Natural killer cell (primary cell): ENCODE measurements at regions not wholly inside any gene's neighbourhood (a gene's known extent, or its start where the extent isn't known, plus 50 kb on each side); places are given as distances from the start of the nearest gene placed in this dataset.

ENCODE experiments used
- ATAC-seq, 3 donors: fragments of 150-1000 bp in 2 of 3; fragments of 200-7000 bp in 1 of 3; cut with Tn5 transposase; 1 replicate in 1 of 3; 2 replicates in 2 of 3; pipeline ENCODE4 v1.10.0; 2021; ENCODE audit warnings: mild to moderate bottlenecking in 2 of 3, moderate library complexity in 2 of 3
- DNase-seq, 2 donors: peaks; one replicate each; pipeline versions ENCODE4 v3.0.0 to v3.0.0-alpha.2; 2013 to 2021; ENCODE audit warnings: mixed read lengths in 1 of 2
- H3K27ac ChIP-seq: one replicate; pipeline ENCODE4 v1.5.1; 2013; ENCODE audit warnings: mild to moderate bottlenecking, low read length
- H3K27me3 ChIP-seq: one replicate; pipeline ENCODE4 v1.6.1; 2013; ENCODE audit warnings: low read length; ENCODE audit not compliant: control insufficient read depth, insufficient read depth
- H3K36me3 ChIP-seq: one replicate; pipeline ENCODE4 v1.6.1; 2013; ENCODE audit warnings: low read length; ENCODE audit not compliant: control insufficient read depth, insufficient read depth
- H3K4me1 ChIP-seq: one replicate; pipeline ENCODE4 v1.6.1; 2013; ENCODE audit warnings: low read length; ENCODE audit not compliant: control insufficient read depth, insufficient read depth
- H3K4me3 ChIP-seq: one replicate; pipeline ENCODE4 v1.5.1; 2013; ENCODE audit warnings: low read length
- H3K9me3 ChIP-seq: one replicate; pipeline ENCODE4 v1.6.1; 2013; ENCODE audit warnings: low read length; ENCODE audit not compliant: control insufficient read depth, insufficient read depth
- H3K27ac Mint-ChIP-seq, 2 donors: one replicate each; pipeline ENCODE4 v1.8.0; 2022; ENCODE audit warnings: mild to moderate bottlenecking in 2 of 2, mixed read lengths in 2 of 2, moderate library complexity in 1 of 2
- H3K27me3 Mint-ChIP-seq, 2 donors: one replicate each; pipeline ENCODE4 v1.8.0; 2022; ENCODE audit warnings: low read depth in 2 of 2, mixed read lengths in 2 of 2
- H3K36me3 Mint-ChIP-seq: one replicate; pipeline ENCODE4 v1.8.0; 2022; ENCODE audit warnings: mixed read lengths
- H3K4me1 Mint-ChIP-seq, 2 donors: one replicate each; pipeline ENCODE4 v1.8.0; 2022; ENCODE audit warnings: mixed read lengths in 2 of 2
- H3K4me3 Mint-ChIP-seq: one replicate; pipeline ENCODE4 v1.8.0; 2022; ENCODE audit warnings: mild to moderate bottlenecking, moderate library complexity, mixed read lengths
- H3K9me3 Mint-ChIP-seq, 2 donors: one replicate each; pipeline ENCODE4 v1.8.0; 2022; ENCODE audit warnings: mixed read lengths in 2 of 2
- WGBS: methylation state at CpG from one replicate; pipeline ENCODE4 v1.1.7; 2013; ENCODE audit warnings: missing lambda C conversion rate; ENCODE audit not compliant: insufficient coverage; 5-methylcytosine and 5-hydroxymethylcytosine counted together
- intact Hi-C: fragments of 100-400 bp; cut with micrococcal nuclease; formaldehyde crosslinking; loops from one replicate; pipeline ENCODE4 v1.14.2; 2022
- TF ChIP-seq, protein P1 (sequence below): fragments of 200-600 bp; IDR thresholded peaks from one replicate; pipeline ENCODE4 v1.8.0; 2022; ENCODE audit warnings: antibody characterized with exemption

DNA sequence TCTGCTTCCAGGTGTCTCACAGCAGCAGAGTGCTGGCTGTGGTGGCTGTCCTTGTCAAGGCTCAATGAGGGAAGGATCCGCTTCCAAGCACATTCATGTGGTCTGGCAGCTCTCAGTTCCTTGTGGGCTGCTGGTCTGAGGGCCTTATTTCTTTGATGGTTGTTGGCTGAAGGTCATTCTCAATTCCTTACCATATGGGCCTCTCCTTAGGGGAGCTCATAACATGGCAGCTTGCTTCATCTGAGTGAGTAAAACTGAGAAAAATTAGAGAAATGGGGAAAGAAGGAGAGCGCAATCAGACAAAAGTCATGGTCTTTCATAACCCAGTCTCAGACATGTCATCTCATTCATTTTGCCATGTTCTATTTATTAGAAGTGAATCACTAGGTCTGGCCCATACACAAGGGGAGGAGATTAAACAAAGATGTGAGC lies 81.7 kb upstream of the TSPAN2 start:
- intact Hi-C loops = no loop called here
- H3K36me3 Mint-ChIP-seq = no peaks in the 10 kb centered on the region
- no peak overlapping the region for H3K4me3 Mint-ChIP-seq
- ATAC-seq (no peak), DNase-seq (no peak)
- no peak overlapping the region for H3K4me3 ChIP-seq
- H3K27me3 Mint-ChIP-seq = peaks cover 31 to 50% of the 10 kb centered on the region in 2 donors
- peaks cover 0 to 2% of the 10 kb centered on the region in 2 donors for H3K9me3 Mint-ChIP-seq
- no peaks in the 10 kb centered on the region for H3K4me1 ChIP-seq
- no peaks in the 10 kb centered on the region for H3K9me3 ChIP-seq
- TF ChIP-seq, protein P1, sequence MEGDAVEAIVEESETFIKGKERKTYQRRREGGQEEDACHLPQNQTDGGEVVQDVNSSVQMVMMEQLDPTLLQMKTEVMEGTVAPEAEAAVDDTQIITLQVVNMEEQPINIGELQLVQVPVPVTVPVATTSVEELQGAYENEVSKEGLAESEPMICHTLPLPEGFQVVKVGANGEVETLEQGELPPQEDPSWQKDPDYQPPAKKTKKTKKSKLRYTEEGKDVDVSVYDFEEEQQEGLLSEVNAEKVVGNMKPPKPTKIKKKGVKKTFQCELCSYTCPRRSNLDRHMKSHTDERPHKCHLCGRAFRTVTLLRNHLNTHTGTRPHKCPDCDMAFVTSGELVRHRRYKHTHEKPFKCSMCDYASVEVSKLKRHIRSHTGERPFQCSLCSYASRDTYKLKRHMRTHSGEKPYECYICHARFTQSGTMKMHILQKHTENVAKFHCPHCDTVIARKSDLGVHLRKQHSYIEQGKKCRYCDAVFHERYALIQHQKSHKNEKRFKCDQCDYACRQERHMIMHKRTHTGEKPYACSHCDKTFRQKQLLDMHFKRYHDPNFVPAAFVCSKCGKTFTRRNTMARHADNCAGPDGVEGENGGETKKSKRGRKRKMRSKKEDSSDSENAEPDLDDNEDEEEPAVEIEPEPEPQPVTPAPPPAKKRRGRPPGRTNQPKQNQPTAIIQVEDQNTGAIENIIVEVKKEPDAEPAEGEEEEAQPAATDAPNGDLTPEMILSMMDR = no peak
- no peak overlapping the region for H3K27ac Mint-ChIP-seq
- H3K4me1 Mint-ChIP-seq = no peaks in the 10 kb centered on the region
- H3K36me3 ChIP-seq = no peaks in the 10 kb centered on the region
- peaks cover 3% of the 10 kb centered on the region for H3K27me3 ChIP-seq
- H3K27ac ChIP-seq = no peak overlapping the region
- WGBS = 86% methylated on average over 2 of the region's 2 CpGs

DNA sequence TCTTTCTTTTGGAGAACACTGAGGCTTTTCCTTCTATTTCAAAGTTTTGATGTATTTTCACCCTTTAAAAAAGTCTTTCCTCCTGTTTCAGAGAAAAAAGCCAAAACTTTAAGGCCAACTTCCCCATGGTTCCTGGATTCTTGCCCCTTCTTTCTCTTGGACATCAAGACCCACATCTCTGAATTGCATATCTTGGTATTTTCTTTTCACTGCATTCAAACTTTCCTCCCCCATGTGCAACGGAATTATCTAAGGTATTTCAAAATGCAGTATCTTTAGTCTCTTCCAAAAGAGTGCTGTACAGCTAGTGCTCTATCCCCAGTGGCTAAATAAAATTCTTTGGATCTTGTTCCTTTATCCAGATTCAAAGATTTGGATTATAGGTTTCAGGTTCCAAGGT lies 81.1 kb upstream of the TSPAN2 start:
- peaks cover 33 to 56% of the 10 kb centered on the region in 2 donors for H3K27me3 Mint-ChIP-seq
- Histone ChIP-seq H3K36me3 (no peaks in the 10 kb centered on the region), H3K4me3 (no peak overlapping the region), H3K9me3 (no peaks in the 10 kb centered on the region), H3K27me3 (peaks cover 3% of the 10 kb centered on the region), H3K4me1 (no peaks in the 10 kb centered on the region), H3K27ac (no peak overlapping the region)
- peaks cover 0 to 2% of the 10 kb centered on the region in 2 donors for H3K9me3 Mint-ChIP-seq
- H3K4me1 Mint-ChIP-seq = no peaks in the 10 kb centered on the region
- no peak for DNase-seq
- WGBS = 82% methylated on average over 1 of the region's 1 CpG
- no peak overlapping the region for H3K27ac Mint-ChIP-seq
- H3K36me3 Mint-ChIP-seq = no peaks in the 10 kb centered on the region
- H3K4me3 Mint-ChIP-seq = no peak overlapping the region
- TF ChIP-seq, protein P1 = no peak
- ATAC-seq = no peak
- intact Hi-C loops = no loop called here

DNA sequence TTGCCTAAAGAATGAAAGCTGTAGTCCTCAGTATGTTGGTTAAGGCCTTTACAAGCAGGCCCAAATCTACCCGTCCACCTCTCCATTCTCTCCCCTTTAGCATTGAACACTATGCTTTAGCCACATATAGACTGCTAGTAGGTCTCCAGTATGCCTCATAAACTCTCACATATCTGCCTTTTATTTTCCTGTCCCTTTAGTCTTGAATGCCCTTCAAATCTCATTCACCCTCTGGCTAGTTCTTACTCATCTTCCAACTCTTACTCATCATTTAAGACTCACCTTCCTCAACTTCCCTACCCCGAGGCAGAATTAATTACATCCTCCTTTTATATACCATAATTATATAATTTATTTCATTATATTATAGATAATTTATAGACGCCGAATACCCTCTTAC lies 78.7 kb upstream of the TSPAN2 start:
- intact Hi-C loops = no loop called here

More for the DNA sequence above, 78.7 kb upstream of the TSPAN2 start:
- Mint-ChIP-seq H3K4me1 (no peaks in the 10 kb centered on the region), H3K4me3 (no peak overlapping the region), H3K36me3 (no peaks in the 10 kb centered on the region), H3K27ac (no peak overlapping the region), H3K27me3 (peaks cover 35 to 56% of the 10 kb centered on the region in 2 donors), H3K9me3 (no peaks in the 10 kb centered on the region)
- H3K36me3 ChIP-seq = no peaks in the 10 kb centered on the region
- peaks cover 3% of the 10 kb centered on the region for H3K27me3 ChIP-seq
- H3K9me3 ChIP-seq = no peaks in the 10 kb centered on the region
- DNase-seq (no peak), ATAC-seq (no peak)
- TF ChIP-seq, protein P1 = no peak
- WGBS = 90% methylated on average over 1 of the region's 4 CpGs
- no peak overlapping the region for H3K27ac ChIP-seq
- no peak overlapping the region for H3K4me3 ChIP-seq
- no peaks in the 10 kb centered on the region for H3K4me1 ChIP-seq
